Ecto neural progenitor cell (in vitro differentiated cells): ENCODE measurements at regions not wholly inside any gene's neighbourhood (a gene's known extent, or its start where the extent isn't known, plus 50 kb on each side); places are given as distances from the start of the nearest gene placed in this dataset.

Source experiments
- DNase-seq: peaks from one replicate; pipeline ENCODE4 v3.0.0-alpha.2; 2018; ENCODE audit warnings: low spot score

DNA sequence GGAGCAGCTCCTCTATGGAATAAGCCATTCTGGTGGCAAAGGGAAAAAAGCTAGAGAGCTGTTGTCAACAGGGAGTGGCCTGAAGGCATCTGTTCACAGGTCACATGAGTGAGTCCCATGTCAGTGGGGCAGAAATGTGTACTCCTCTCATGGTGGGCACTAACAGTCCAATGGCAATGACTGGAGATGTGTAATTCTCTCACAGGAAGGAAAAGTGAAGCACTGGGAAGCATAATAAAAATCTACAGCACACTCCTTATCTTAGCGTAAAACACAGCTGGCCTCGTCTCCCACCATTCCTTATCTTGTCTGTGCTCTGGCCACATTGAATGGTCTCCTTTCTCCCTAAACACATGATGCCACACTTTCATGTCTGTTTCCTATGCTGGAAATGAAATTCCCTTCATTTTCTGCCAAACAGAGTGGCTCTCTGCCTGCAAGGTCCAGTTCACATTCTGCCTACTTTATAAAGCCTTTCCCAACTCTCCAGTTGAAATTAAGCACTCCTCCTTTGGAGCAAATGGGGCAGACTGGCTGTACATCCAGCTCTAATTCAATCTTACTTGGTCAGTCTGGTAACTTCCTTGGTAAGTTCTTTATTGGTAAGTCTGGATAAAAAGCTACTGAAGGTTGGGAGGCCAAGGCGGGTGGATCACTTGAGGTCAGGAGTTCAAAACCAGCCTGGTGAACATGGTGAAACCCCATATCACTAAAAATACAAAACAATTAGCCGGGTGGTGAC, 139.8 kb downstream of the RPL22L1 start:
- DNase-seq: no peak

GRCh38 chr3:170728181-170728580, 141.8 kb downstream of the RPL22L1 start:
- DNase-seq: no peak

DNA sequence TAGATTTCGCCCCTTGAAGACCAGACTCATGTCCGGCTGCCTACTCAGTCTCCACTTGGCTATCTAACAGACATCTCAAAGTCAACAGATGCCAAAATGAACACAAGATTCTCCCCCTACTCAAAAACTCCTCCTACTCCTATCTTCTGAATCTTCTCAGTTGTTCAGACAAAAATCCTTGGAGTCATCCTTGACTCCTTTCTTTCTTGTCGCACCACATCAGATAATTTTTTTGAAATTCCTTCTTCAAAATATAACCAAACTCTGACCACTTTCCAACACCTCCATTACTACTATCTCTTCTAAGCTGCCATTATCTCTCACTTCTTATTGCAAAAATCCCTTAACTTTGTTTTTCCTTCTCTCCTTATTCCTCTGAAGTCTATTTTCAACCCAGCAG, 141.9 kb upstream of the SLC7A14 start:
- no peak for DNase-seq

DNA sequence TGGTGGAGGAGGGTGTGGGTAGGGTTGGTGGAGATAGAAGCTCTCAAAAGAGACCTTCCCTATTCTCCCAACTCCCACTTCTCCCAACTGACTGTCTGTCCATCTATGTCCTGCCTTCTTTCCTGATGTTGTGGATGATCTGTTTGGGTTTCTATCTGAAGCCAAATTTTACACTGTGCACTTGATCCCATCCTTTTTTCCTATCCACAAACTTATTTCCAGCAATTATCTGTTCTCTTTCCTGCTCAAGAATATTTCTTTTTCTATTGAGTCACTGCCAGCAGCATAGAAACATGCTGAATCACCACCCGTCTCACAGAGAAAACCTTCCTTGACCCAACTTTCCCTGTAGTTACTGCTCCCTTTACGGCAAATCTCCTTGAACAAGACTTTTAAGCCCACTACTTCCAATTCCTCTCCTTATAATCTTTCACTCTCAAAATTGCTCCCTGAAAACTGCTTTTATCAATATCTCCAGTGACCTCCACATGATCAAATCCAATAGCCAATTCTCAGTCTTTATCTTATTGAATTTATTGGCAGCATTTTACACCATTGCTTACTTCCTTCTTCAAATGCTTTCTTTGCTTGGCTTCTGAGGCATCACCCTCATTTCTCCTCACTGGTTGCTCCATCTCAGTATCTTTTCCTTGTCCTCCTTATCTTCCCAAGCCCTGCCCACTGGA, 141.2 kb upstream of the SLC7A14 start:
- no peak for DNase-seq

DNA sequence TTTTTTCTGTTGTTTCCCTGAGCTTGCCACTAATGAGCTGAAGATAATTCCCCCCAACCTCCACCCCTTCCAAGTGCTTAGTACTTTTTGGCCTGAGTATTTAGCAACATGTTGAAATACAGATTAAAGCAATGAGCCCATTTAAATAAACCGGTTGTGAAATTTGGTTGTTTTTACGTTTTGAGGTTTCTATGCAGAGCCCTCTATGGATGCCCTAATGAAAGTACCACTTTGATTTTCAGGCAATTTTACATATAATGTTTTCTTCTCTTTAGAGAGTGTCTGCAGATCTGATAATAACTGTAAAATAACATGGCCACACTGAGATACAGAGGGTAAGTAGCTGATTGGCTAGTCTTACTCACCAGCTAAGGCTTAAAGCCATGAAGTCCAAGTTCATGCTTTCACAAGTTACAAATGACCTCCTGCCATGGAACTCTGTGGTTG, 139.4 kb upstream of the SLC7A14 start:
- no peak for DNase-seq

- DNase-seq: no peak
Measured at GRCh38 chr3:170724599-170725280, 138.9 kb upstream of the SLC7A14 start.

GRCh38 chr3:170723241-170723640, 137.4 kb upstream of the SLC7A14 start:
- DNase-seq: no peak

- DNase-seq: no peak
Measured at GRCh38 chr3:170721563-170721962, 135.7 kb upstream of the SLC7A14 start.

GRCh38 chr3:170719300-170719699, 133.4 kb upstream of the SLC7A14 start:
- DNase-seq: no peak

DNA sequence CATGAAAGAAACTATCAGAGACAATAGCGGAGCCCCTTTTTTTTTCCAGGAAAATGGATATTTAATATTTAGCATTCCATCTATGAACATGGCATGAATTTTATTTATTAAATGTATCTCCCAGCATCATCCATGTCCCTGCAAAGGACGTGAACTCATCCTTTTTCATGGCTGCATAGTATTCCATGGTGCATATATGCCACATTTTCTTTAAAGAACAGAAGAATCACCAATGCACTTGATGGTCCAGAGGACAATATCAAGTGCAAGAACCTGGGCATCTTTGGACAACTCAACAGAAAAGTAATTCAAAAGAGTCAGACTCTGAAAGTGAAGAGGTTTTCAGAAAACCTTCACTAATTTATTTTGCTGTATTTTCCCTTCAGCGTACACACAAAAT, 133.0 kb upstream of the SLC7A14 start:
- DNase-seq: no peak

GRCh38 chr3:170717410-170718402, 131.8 kb upstream of the SLC7A14 start:
- DNase-seq: no peak

GRCh38 chr3:170716172-170716805, 130.4 kb upstream of the SLC7A14 start:
- DNase-seq: no peak

- DNase-seq: no peak
Measured at GRCh38 chr3:170714562-170715535, 129.0 kb upstream of the SLC7A14 start.

DNA sequence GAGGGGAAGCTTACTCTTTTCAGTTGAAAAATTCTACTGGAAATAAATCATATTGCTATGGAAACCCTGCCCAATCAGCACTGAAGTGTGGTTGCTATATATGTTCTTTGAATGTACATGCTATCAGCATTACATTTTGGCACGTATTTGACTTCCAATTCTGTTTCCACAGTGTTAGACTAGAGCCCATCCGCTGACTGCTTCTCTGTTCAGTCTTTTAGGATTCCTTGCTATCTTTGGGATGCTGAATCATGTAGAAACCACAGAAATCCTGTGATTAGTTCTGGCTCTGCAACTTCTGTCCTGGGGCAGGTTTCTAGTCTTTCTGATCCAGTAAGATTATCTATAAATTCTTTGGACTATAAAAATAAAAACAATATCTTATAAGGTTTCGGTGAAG, 128.2 kb upstream of the SLC7A14 start:
- DNase-seq: no peak

DNA sequence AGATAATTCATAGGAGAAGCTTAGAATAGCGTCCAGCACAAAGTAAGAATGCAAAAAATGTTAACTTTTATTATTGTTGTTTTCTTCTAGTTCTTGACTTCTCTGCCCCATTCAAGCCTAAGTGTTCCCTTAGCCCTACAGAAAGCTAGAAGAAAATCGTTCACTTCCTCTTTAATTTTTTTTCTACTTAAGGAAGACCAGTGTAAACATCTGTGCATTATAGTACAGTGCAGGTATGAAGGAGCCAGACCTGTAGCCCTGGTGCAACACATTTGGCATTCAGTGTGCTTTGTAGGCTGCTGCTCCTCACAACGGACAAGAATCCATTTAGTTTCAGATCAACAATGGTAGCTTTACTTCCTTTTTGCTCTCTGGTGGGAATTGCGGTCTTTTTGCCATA, 127.8 kb upstream of the SLC7A14 start:
- DNase-seq: no peak

- no peak for DNase-seq
Measured at GRCh38 chr3:170712798-170713197, 126.9 kb upstream of the SLC7A14 start.

DNA sequence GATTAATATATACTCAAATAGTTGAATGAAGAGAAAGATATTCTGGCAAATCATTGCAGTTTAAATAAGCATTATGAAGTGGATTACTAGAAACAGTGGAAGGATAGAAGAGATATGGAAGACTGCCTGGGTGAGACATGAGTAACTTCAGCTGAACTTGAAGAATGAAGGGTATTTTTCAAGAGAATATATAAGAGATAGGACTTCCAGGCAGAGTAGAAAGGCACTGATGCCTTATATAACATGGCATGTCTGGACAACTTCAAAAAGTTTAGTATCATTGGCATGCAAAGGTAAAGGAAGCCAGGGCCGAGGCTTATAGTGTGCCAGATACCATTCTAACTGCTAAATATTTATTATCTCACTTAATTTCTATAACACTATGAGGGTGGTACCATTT, 126.5 kb upstream of the SLC7A14 start:
- no peak for DNase-seq

DNA sequence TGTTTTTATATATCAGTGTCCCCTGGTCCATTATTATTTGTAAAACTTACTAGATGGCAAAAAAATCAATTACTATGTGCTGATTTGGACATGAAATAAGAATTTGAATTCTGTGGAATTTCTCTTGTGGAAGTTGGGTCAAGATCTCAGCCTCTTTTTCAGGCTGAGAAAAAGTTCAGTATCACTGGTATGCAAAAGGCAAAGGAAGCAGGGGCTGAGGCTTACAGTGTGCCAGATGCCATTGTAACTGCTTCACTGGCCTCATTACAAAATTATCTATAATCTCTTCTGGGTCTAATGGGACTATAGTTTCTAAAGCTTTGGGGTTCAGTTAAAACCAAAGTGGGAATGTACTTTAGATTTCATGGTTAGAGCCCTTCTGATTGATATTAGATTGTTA, 125.9 kb upstream of the SLC7A14 start:
- DNase-seq: no peak

DNA sequence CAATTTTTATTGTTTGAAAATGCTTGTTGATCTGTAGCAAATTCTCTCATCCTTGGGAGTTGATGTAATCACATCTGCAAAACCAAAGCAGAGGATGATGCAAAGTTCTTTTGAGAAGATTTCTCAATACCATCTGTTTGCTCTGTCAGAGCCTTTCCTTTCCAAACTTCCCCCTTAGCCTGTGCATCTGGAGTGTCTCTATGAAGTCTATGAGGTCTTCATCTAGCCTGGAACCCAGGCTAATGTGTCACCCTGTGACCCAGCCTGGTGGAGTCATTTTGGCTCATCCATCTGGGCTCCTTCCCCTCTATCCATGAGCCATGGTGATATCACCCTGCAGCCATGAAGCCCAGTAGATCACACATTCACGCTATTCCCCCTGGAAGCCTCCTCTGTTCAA, 123.2 kb upstream of the SLC7A14 start:
- DNase-seq: no peak

- no peak for DNase-seq
Measured at GRCh38 chr3:170707899-170708298, 122.0 kb upstream of the SLC7A14 start.
